ENCODE measurements at regions not wholly inside any gene's neighbourhood (a gene's known extent, or its start where the extent isn't known, plus 50 kb on each side); places are given as distances from the start of the nearest gene placed in this dataset.
"Not testable (repeated sequence)": the region's sequence is repeated elsewhere in the genome, so short reads cannot be mapped to it uniquely, and the experiment has no call there.

- H3K9me3 ChIP-seq (ENCODE audit: control insufficient read depth, insufficient read depth, low read depth, low read length) = no peaks in the 10 kb centered on the region
- no peak for TF ChIP-seq ZIC2 (tag by site-specific recombination; IDR thresholded peaks at IDR 0.05)
- no peak for TF ChIP-seq ZNF776 (tag by site-specific recombination; IDR thresholded peaks at IDR 0.05; ENCODE audit: borderline replicate concordance)
- no peak overlapping the region for H3K4me3 ChIP-seq (ENCODE audit: low read depth, low read length)
- POLR2A ChIA-PET = no interaction called here
- H3K4me1 ChIP-seq (ENCODE audit: control insufficient read depth, insufficient read depth, low read length) = no peaks in the 10 kb centered on the region
- CTCF ChIA-PET = interaction anchor here (0.7 kb wide), 1 partner anchor 1049 kb away, joined by 3 read pairs; no protein-coding TSS in a partner anchor
- H3K27ac ChIP-seq (ENCODE audit: extremely low read depth, low read depth, low read length) = no peak overlapping the region
- H3K36me3 ChIP-seq (ENCODE audit: control insufficient read depth in 2 of 2, insufficient read depth in 1 of 2, low read length in 2 of 2) = no peaks in the 10 kb centered on the region
Measured at GRCh38 chr22:49685116-49685515, 142.6 kb downstream of the BRD1 start.

DNA sequence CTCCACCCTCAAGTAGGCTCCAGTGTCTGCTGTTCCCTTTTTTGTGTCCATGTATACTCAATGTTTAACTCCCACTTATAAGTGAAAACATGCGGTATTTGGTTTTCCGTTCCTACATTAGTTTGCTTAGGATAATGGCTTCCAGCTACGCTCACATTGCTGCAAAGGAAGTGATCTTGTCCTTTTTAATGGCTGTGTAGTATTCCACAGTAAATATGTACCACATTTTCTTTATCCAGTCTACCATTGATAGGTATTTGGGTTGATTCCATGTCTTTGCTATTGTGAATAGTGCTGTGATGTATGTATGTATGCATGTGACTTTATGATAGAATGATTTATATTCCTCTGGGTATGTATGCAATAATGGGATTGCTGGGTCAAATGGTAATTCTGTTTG, 144.6 kb downstream of the BRD1 start:
- CTCF ChIA-PET = no interaction called here
- POLR2A ChIA-PET = no interaction called here
- H3K4me1 ChIP-seq (ENCODE audit: control insufficient read depth, insufficient read depth, low read length) = no peaks in the 10 kb centered on the region
- H3K36me3 ChIP-seq (ENCODE audit: control insufficient read depth in 2 of 2, insufficient read depth in 1 of 2, low read length in 2 of 2) = no peaks in the 10 kb centered on the region
- H3K4me3 ChIP-seq (ENCODE audit: low read depth, low read length) = no peak overlapping the region
- TF ChIP-seq ZNF555 (tag by site-specific recombination; conservative IDR thresholded peaks at IDR 0.05) (no peak), PRDM6 (tag by site-specific recombination; IDR thresholded peaks at IDR 0.05) (no peak), ZNF596 (tag by site-specific recombination; IDR thresholded peaks at IDR 0.05) (no peak), ZBTB21 (tag by site-specific recombination; IDR thresholded peaks at IDR 0.05) (no peak), ZNF248 (tag by site-specific recombination; IDR thresholded peaks at IDR 0.05) (no peak), ZNF146 (tag by site-specific recombination; IDR thresholded peaks at IDR 0.05) (peak; percentile 61; the same call in 1 of the 2 replicates), GFI1B (tag by site-specific recombination; IDR thresholded peaks at IDR 0.05) (no peak)
- no peak overlapping the region for H3K27ac ChIP-seq (ENCODE audit: extremely low read depth, low read depth, low read length)
- H3K9me3 ChIP-seq (ENCODE audit: control insufficient read depth, insufficient read depth, low read depth, low read length) = no peaks in the 10 kb centered on the region

GRCh38 chr22:49680819-49681218, 146.9 kb downstream of the BRD1 start:
- H3K9me3 ChIP-seq (ENCODE audit: control insufficient read depth, insufficient read depth, low read depth, low read length); H3K4me3 ChIP-seq (ENCODE audit: low read depth, low read length); POLR2A ChIA-PET; CTCF ChIA-PET; H3K4me1 ChIP-seq (ENCODE audit: control insufficient read depth, insufficient read depth, low read length); H3K27ac ChIP-seq (ENCODE audit: extremely low read depth, low read depth, low read length); H3K36me3 ChIP-seq (ENCODE audit: control insufficient read depth in 2 of 2, insufficient read depth in 1 of 2, low read length in 2 of 2): not testable (repeated sequence)

DNA sequence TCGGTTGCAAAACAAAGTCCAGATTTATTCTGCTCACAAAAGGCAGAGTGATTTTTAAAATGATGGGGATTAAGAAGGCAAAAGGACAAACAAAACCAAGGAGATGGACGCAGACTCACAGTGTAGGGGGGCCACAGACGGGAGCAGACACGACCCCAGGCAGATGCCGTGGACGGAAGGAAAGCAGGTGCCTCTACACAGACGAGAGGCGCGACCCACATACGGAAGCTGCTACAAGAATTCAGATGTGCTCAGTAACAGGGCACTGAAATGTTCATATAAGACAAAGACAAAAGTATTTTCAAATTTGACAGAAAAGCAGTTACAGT, 148.9 kb downstream of the BRD1 start:
- POLR2A ChIA-PET = no interaction called here
- no peak overlapping the region for H3K4me3 ChIP-seq (ENCODE audit: low read depth, low read length)
- no peaks in the 10 kb centered on the region for H3K36me3 ChIP-seq (ENCODE audit: control insufficient read depth in 2 of 2, insufficient read depth in 1 of 2, low read length in 2 of 2)
- no peaks in the 10 kb centered on the region for H3K4me1 ChIP-seq (ENCODE audit: control insufficient read depth, insufficient read depth, low read length)
- H3K9me3 ChIP-seq (ENCODE audit: control insufficient read depth, insufficient read depth, low read depth, low read length) = no peaks in the 10 kb centered on the region
- CTCF ChIA-PET = no interaction called here
- H3K27ac ChIP-seq (ENCODE audit: extremely low read depth, low read depth, low read length) = no peak overlapping the region
- no peak for TF ChIP-seq ZBTB8A (tag by site-specific recombination; IDR thresholded peaks at IDR 0.05)
- no peak for TF ChIP-seq ZNF266 (tag by site-specific recombination; IDR thresholded peaks at IDR 0.05; ENCODE audit: low read depth)
- TF ChIP-seq ZNF280D (tag by site-specific recombination; IDR thresholded peaks at IDR 0.05) = no peak
- no peak for TF ChIP-seq ZNF521 (tag by site-specific recombination; IDR thresholded peaks at IDR 0.05)
- TF ChIP-seq ZNF175 (tag by site-specific recombination; IDR thresholded peaks at IDR 0.05) = no peak
- TF ChIP-seq ZNF114 (tag by site-specific recombination; IDR thresholded peaks at IDR 0.05) = no peak
- no peak for TF ChIP-seq KLF10 (tag by site-specific recombination; IDR thresholded peaks at IDR 0.05)
- TF ChIP-seq IKZF3 (tag by site-specific recombination; IDR thresholded peaks at IDR 0.05) = no peak
- TF ChIP-seq SETDB1 (IDR thresholded peaks at IDR 0.05; ENCODE audit: insufficient read length, low read length) = no peak
- TF ChIP-seq TSHZ1 (tag by site-specific recombination; IDR thresholded peaks at IDR 0.05; ENCODE audit: borderline replicate concordance) = no peak
